Heart left ventricle (tissue), 13 donors: ENCODE measurements at regions not wholly inside any gene's neighbourhood (a gene's known extent, or its start where the extent isn't known, plus 50 kb on each side); places are given as distances from the start of the nearest gene placed in this dataset.

ENCODE experiments used
- POLR2A ChIP-seq, 2 donors: fragments of 450-650 bp; IDR thresholded peaks; one replicate each; pipeline ENCODE4 v1.6.1; 2017; ENCODE audit warnings: antibody characterized with exemption in 2 of 2, mild to moderate bottlenecking in 2 of 2, moderate library complexity in 2 of 2
- TF ChIP-seq, protein P1 (sequence below), 12 donors: fragments of 200-600 bp; sonication (generic) in 4 of 12; IDR thresholded peaks; one replicate each; pipeline versions ENCODE4 v1.5.0 to v1.8.0; 2018 to 2022; ENCODE audit warnings: antibody characterized with exemption in 12 of 12, mild to moderate bottlenecking in 5 of 12
- donor health status: ischemic (EF 13 %, LVEDD 7.1; RV severe dilation, severe dysfunction).
- donor health status: DM: no; HTN: yes; CAD: no.
- donor health status: DM: no; HTN: no; CAD: no.
- donor health status: ischemic (EF 25% LVEDD 6.9; RV normal size, moderate dysfunction).
- donor health status: ischemic (EF 25% LVEDD 5.7; RV mildly dilated, moderate dysfunction).
- donor health status: ischemic (EF 35%, LVEDD 5.7; RV mildly dilated, moderate dysfunction).
- donor health status: nonischemic (EF 11% LVEDD 7.7; RV severe dilation, severe dysfunction).
- donor health status: DM: yes; HTN: yes; CAD: no.
- donor health status: PGD.
- donor health status: ischemic (EF 29% LVEDD 5.4; RV normal size, mild dysfunction).
- donor health status: nonischemic (EF 23%, LVEDD 6.1; RV moderate dilation, normal function).

DNA sequence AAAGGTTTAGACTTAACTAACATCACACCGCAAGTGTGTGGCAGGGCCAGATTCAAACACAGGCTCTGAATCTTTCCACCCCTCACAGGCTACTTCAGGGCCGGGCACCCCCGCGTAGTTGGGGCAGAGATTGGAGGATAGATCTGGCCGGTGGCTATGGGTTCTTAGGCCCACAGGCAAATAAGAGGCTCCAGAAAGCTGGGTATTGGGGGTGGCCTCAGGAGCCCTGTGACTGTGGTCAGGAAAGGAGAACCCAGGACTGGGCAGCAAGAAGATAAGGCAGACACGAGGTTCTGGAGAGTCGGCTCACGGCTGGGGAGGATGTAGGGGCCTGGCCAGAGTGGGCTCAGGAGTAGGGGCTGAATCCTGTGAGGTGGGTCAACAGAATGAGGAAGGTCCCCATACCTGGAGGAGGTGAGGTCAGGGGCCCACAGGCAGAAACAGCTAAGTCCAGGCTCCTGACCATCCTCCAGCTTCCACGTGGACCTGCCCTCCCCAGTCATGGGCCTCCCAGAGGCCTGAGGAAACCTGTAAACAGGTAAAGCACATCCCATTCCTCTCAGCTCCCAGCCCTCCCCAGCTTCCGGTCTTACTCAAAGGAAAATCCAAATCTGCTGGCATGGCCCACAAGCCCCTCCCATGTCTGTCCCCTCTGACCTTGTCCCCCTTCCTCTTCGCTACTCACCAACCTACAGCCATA lies 306.2 kb downstream of the MATN1 start:
- TF ChIP-seq, protein P1, sequence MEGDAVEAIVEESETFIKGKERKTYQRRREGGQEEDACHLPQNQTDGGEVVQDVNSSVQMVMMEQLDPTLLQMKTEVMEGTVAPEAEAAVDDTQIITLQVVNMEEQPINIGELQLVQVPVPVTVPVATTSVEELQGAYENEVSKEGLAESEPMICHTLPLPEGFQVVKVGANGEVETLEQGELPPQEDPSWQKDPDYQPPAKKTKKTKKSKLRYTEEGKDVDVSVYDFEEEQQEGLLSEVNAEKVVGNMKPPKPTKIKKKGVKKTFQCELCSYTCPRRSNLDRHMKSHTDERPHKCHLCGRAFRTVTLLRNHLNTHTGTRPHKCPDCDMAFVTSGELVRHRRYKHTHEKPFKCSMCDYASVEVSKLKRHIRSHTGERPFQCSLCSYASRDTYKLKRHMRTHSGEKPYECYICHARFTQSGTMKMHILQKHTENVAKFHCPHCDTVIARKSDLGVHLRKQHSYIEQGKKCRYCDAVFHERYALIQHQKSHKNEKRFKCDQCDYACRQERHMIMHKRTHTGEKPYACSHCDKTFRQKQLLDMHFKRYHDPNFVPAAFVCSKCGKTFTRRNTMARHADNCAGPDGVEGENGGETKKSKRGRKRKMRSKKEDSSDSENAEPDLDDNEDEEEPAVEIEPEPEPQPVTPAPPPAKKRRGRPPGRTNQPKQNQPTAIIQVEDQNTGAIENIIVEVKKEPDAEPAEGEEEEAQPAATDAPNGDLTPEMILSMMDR (IDR thresholded peaks at IDR 0.05) = no peak
- TF ChIP-seq POLR2A (IDR thresholded peaks at IDR 0.05) = no peak
